ENCODE measurements at regions not wholly inside any gene's neighbourhood (a gene's known extent, or its start where the extent isn't known, plus 50 kb on each side); places are given as distances from the start of the nearest gene placed in this dataset.

DNA sequence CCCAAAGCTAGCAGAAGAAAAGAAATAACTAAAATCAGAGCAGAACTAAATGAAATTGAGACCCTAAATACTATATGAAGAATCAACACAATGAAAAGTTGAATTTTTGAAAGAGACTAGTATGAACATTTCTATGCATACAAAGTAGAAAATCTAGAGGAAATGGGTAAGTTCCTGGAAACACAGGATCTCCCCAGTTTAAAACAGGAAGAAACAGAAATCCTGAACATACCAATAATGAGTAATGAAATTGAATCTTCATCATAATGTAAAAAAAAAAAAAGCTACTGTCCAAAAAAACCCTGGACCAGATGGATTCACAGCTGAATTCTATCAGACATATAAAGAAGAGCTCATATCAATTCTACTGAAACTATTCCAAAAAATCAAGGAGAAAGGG, 233.5 kb downstream of the PLPP3 start:
- H3K27me3 Mint-ChIP-seq (ENCODE audit: insufficient read depth): peaks cover 2% of the 10 kb centered on the region
- H3K9me3 Mint-ChIP-seq: no peaks in the 10 kb centered on the region
- intact Hi-C loops (cut with micrococcal nuclease): no loop called here

DNA sequence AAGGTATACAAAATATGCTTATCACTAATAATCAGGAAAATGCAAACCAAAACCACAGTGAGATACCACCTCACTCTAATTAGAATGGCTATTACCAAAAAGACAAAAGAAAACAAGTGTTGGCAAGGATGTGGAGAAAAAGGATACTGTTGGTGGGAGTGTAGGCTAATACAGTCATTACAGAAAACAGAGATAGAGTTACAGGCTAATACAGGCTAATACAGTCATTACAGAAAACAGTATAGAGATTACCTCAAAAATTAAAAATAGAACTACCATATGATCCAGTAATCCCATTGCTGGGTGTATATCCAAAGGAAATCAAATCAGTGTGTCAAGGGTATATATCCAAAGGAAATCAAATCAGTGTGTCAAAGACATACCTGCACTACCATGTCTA, 238.4 kb downstream of the PLPP3 start:
- intact Hi-C loops (cut with micrococcal nuclease): no loop called here
- H3K27me3 Mint-ChIP-seq (ENCODE audit: insufficient read depth): peaks cover 2% of the 10 kb centered on the region
- H3K9me3 Mint-ChIP-seq: no peaks in the 10 kb centered on the region
- H3K36me3 Mint-ChIP-seq (ENCODE audit: low read depth): no peaks in the 10 kb centered on the region
- H3K4me3 Mint-ChIP-seq: no peak overlapping the region
- no peaks in the 10 kb centered on the region for H3K4me1 Mint-ChIP-seq (ENCODE audit: low read depth)
- DNase-seq (ENCODE audit: low spot score): no peak
- no peak overlapping the region for H3K27ac Mint-ChIP-seq

More for the DNA sequence above, 233.5 kb downstream of the PLPP3 start:
- DNase-seq (ENCODE audit: low spot score): no peak
- Mint-ChIP-seq H3K36me3 (ENCODE audit: low read depth) (no peaks in the 10 kb centered on the region), H3K4me1 (ENCODE audit: low read depth) (no peaks in the 10 kb centered on the region), H3K4me3 (no peak overlapping the region), H3K27ac (no peak overlapping the region)

DNA sequence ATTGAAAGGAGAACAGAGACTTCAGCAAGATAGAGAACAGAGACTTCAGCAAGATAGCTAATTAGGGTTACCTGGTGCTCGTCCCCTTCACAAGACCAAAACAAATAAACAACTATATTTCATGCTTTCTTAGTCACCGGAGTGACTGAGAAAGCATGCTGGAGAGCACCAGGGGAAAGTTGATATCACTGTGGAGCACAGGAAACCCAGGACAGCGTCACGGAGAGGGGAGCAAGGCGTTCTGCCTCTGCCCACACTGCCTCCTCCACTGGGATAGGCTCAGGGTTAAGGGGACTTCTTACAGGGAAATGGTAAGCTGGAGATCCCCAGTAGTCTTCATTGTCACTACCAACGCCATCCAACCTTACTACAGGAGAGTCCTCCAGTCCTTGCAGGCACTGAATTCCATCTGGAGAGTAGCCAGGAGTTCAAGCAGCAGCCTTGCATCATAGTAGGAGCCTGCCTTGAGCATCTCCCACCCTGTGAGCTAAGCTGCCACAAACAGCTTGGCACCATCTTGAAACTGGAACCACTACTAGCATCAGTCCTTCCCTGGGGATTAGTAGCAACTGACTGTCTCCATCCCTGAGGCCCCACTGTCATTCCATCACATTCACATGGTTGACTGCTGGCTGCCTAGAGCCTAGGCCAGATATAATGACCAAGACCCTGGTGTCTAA, 239.4 kb downstream of the PLPP3 start:
- no peak overlapping the region for H3K4me3 Mint-ChIP-seq
- no peaks in the 10 kb centered on the region for H3K4me1 Mint-ChIP-seq (ENCODE audit: low read depth)
- no peaks in the 10 kb centered on the region for H3K27me3 Mint-ChIP-seq (ENCODE audit: insufficient read depth)
- DNase-seq (ENCODE audit: low spot score): no peak
- no peak overlapping the region for H3K27ac Mint-ChIP-seq
- intact Hi-C loops (cut with micrococcal nuclease): no loop called here
- no peaks in the 10 kb centered on the region for H3K36me3 Mint-ChIP-seq (ENCODE audit: low read depth)
- H3K9me3 Mint-ChIP-seq: no peaks in the 10 kb centered on the region

DNA sequence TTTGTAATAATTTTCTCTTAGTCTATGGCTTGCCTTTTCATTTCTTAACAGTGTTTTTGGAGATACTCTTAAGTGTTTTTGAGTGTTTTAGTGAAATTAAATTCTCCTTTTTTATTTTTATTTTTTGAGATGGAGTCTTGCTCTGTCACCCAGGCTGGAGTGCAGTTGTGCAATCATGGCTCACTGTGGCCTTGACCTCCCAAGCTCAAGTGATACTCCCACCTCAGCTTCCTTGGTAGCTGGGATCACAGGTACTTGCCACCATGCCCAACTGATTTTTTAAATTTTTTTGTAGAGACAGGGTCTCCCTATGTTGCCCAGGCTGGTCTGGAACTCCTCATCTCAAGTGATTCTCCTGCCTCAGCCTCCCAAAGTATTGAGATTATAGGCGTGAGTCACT, 240.3 kb downstream of the PLPP3 start:
- no peaks in the 10 kb centered on the region for H3K27me3 Mint-ChIP-seq (ENCODE audit: insufficient read depth)
- H3K27ac Mint-ChIP-seq: no peak overlapping the region
- H3K36me3 Mint-ChIP-seq (ENCODE audit: low read depth): no peaks in the 10 kb centered on the region
- no peak overlapping the region for H3K4me3 Mint-ChIP-seq
- H3K9me3 Mint-ChIP-seq: no peaks in the 10 kb centered on the region
- intact Hi-C loops (cut with micrococcal nuclease): no loop called here
- no peaks in the 10 kb centered on the region for H3K4me1 Mint-ChIP-seq (ENCODE audit: low read depth)
- DNase-seq (ENCODE audit: low spot score): no peak

DNA sequence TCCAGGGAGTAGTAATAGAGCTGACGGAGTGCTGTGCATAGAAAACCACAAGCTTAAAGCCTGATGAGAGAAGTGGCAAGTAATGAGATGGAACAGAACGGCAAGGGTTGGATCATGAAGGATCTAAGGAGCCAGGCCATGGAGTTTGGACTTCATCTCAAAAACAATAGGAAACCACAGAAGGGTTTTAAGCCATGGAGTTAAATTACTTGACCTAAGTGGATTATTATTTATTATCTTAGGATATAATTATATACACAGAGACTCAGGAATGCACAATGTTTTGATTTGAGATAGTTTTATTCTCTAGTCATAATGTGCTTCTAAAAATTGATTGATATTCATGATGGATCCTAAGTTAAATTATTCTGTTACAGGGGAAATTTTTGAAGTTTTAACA, 242.4 kb downstream of the PLPP3 start:
- Mint-ChIP-seq H3K27ac (no peak overlapping the region), H3K9me3 (no peaks in the 10 kb centered on the region), H3K36me3 (ENCODE audit: low read depth) (no peaks in the 10 kb centered on the region), H3K4me1 (ENCODE audit: low read depth) (no peaks in the 10 kb centered on the region), H3K4me3 (no peak overlapping the region), H3K27me3 (ENCODE audit: insufficient read depth) (no peaks in the 10 kb centered on the region)
- no peak for DNase-seq (ENCODE audit: low spot score)
- intact Hi-C loops (cut with micrococcal nuclease): no loop called here

DNA sequence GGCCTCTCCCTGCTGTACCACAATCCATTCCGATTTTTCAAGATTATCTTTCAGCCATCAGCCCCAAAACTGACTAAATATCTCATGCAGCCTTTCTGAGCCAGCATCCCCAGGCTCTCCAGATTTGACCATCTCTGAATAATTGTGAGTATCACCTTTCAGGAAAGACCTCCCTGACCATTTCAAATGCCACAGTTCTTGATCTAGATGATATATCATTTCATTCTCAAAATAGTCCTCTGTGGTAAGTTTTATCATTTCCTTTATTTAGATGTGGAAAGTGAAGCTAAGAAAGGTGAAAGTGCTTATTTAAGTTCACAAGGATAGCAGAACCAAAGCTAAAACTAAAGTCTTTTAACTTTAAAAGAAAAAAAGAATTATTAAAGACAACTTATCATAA, 244.0 kb downstream of the PLPP3 start:
- no peaks in the 10 kb centered on the region for H3K36me3 Mint-ChIP-seq (ENCODE audit: low read depth)
- intact Hi-C loops (cut with micrococcal nuclease): no loop called here
- no peaks in the 10 kb centered on the region for H3K9me3 Mint-ChIP-seq
- H3K27ac Mint-ChIP-seq: no peak overlapping the region
- no peaks in the 10 kb centered on the region for H3K27me3 Mint-ChIP-seq (ENCODE audit: insufficient read depth)
- no peak for DNase-seq (ENCODE audit: low spot score)
- no peak overlapping the region for H3K4me3 Mint-ChIP-seq
- peaks cover 3% of the 10 kb centered on the region for H3K4me1 Mint-ChIP-seq (ENCODE audit: low read depth)

DNA sequence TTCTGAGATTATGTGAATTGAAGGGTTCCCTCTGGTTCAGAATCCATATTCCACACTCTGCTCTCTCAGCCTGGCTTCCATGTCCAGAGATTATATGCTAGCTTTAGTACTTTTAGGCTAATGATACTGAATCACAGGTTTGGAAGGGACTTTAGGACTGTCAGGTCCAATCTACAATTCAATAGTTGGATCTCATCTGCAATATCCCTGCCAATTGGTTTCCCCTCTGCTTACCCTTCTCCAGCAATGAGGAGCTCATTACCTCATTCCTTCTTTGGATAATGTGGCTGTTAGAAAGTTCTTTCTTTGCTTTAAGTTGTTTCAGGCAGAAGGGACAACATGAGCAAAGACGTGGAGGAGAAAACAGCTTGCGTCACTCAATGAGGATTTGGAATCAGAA, 245.3 kb downstream of the PLPP3 start:
- intact Hi-C loops (cut with micrococcal nuclease): no loop called here

DNA sequence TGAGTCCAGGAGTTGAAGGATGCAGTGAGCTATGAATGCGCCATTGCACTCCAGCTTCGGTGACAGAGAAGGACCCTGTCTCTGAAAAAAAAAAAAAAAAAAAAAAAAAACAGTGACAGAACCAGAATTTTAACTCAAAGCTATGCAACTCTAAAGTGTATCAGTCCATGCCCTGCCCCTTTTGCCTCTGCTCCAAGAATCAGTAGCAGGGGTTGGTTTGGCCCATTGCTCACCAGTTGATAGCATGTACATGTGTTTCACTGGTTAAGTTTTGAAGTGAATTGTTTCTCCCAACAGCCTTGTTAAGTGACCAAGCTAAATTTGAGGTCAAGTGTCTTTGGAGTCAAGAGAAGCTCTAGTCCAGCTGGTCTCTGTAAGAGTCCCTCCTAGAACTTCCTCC, 245.9 kb downstream of the PLPP3 start:
- Mint-ChIP-seq H3K4me1 (ENCODE audit: low read depth) (peaks cover 5% of the 10 kb centered on the region), H3K27me3 (ENCODE audit: insufficient read depth) (no peaks in the 10 kb centered on the region), H3K4me3 (no peak overlapping the region), H3K9me3 (no peaks in the 10 kb centered on the region), H3K36me3 (ENCODE audit: low read depth) (no peaks in the 10 kb centered on the region), H3K27ac (no peak overlapping the region)
- no peak for DNase-seq (ENCODE audit: low spot score)
- intact Hi-C loops (cut with micrococcal nuclease): no loop called here

More for the DNA sequence above, 245.3 kb downstream of the PLPP3 start:
- peaks cover 5% of the 10 kb centered on the region for H3K4me1 Mint-ChIP-seq (ENCODE audit: low read depth)
- no peaks in the 10 kb centered on the region for H3K9me3 Mint-ChIP-seq
- H3K27me3 Mint-ChIP-seq (ENCODE audit: insufficient read depth): no peaks in the 10 kb centered on the region
- no peak overlapping the region for H3K4me3 Mint-ChIP-seq
- H3K27ac Mint-ChIP-seq: no peak overlapping the region
- DNase-seq (ENCODE audit: low spot score): no peak
- no peaks in the 10 kb centered on the region for H3K36me3 Mint-ChIP-seq (ENCODE audit: low read depth)

DNA sequence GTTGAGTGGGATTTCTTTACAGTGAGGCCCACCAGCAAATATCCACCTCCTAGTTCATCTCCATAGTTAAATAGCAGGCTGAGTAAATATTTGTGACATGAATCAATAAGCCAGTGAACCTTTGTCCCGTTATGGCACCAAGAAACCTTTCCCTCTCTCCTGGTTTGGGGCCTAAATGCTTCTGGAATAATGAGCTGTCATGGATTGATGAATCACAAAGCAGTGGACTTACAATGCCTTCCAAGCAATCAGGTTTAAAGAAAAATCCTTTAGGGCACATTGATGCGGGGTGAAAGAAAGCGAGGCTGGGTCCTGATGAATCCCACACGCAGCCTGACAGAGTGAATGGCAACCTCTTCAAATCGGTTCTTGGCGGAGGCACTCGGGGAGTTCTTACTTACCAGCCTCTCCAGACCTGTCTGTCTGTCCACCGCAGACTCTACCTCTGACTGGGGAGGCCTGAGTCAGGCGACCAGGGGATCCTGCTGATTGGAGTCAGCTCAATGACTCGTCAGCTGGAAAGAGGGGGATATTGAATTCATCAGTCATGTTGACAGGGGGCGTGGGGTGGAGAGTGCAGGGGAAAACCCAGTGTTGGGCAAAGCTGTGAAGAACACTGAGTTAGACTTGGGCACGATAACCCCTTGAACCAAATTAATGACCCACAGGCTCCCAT, 247.3 kb downstream of the PLPP3 start:
- Mint-ChIP-seq H3K4me1 (ENCODE audit: low read depth) (peaks cover 5% of the 10 kb centered on the region), H3K4me3 (no peak overlapping the region), H3K9me3 (no peaks in the 10 kb centered on the region), H3K27me3 (ENCODE audit: insufficient read depth) (no peaks in the 10 kb centered on the region), H3K27ac (no peak overlapping the region), H3K36me3 (ENCODE audit: low read depth) (no peaks in the 10 kb centered on the region)
- intact Hi-C loops (cut with micrococcal nuclease): no loop called here
- DNase-seq (ENCODE audit: low spot score): no peak

DNA sequence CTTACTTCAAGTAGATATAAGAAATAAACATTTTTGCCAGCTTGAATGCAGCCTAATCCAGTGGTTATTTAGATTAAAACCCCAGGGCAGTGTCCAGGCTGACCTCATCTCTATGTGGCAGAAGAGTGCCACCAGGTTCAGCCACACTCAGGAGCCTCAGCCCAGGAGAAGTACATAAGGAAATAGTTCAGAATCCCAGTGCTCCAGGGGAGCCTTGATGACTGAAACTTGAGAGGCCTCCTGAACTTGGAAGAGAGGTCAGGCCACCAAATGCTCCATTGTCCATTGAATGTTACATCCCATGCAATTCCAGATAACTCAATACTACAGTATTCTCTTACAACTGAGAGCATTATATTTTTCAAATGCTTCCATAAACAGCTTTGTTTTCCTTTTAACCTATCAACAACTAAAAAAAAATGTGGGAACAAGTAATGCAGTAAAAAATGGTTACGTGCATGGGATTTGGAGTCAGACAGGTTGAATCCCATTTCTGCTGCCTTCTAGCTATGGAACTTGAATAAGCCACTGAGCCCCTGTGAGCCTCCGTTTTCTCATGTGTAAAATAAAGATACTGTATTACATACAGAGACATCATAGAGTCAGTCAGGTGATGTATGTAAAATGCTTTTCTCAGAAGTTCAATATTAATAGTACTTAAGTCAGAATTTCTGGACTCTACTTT, 248.0 kb downstream of the PLPP3 start:
- intact Hi-C loops (cut with micrococcal nuclease): no loop called here
- H3K27me3 Mint-ChIP-seq (ENCODE audit: insufficient read depth): no peaks in the 10 kb centered on the region
- no peaks in the 10 kb centered on the region for H3K9me3 Mint-ChIP-seq
- H3K27ac Mint-ChIP-seq: no peak overlapping the region
- no peaks in the 10 kb centered on the region for H3K36me3 Mint-ChIP-seq (ENCODE audit: low read depth)
- DNase-seq (ENCODE audit: low spot score): no peak
- no peak overlapping the region for H3K4me3 Mint-ChIP-seq
- peaks cover 5% of the 10 kb centered on the region for H3K4me1 Mint-ChIP-seq (ENCODE audit: low read depth)

DNA sequence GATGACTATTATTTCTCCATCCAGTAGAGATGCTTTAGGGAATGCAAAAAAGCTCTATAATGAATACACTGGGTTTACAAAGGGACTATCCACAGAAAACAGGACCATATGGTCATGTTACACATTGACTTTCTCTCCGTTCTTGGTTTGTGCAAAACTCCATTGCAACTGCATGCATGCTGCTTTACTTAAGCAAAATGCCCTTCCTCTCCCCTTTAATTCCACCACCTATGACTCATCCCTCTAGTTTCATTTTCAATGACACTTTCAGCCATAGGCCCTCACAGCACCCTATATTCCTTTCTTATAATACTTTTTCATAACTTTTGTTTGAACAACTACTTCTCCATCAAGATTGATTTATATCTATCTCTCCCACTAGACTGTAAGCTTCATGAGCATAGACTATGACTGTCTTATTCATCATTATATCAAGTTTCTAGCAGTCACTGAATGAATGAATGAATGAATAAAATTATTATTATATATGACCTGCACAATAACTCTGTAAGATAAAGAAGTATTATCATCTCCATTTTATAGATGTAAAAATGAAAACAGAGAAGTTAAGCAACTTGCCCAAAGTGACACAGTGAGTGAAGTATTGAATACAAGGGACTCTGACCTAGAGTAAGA, 248.9 kb downstream of the PLPP3 start:
- intact Hi-C loops (cut with micrococcal nuclease): no loop called here
- H3K9me3 Mint-ChIP-seq: no peaks in the 10 kb centered on the region
- no peaks in the 10 kb centered on the region for H3K36me3 Mint-ChIP-seq (ENCODE audit: low read depth)
- DNase-seq (ENCODE audit: low spot score): no peak
- H3K27me3 Mint-ChIP-seq (ENCODE audit: insufficient read depth): no peaks in the 10 kb centered on the region
- peaks cover 5% of the 10 kb centered on the region for H3K4me1 Mint-ChIP-seq (ENCODE audit: low read depth)
- no peak overlapping the region for H3K27ac Mint-ChIP-seq
- no peak overlapping the region for H3K4me3 Mint-ChIP-seq

DNA sequence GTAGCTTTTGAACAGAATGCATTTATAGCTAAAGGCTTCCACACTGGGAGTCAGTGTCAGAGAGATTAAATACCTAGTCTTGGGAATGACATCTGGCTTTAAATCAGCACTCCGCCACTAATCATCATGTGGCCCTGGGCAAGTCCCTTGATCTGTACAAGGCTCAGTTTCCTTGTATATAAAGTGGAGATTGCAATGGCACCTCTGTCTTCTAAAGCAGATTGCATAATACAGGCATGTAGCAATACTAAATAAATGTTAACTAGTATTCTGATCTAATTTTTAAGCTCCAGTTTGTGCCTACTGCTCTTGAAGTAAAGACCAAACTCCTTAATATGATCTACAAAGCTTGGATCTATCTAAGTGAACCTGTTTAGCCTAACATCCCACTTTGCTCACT, 249.4 kb downstream of the PLPP3 start:
- Mint-ChIP-seq H3K4me1 (ENCODE audit: low read depth) (peaks cover 5% of the 10 kb centered on the region), H3K27ac (no peak overlapping the region), H3K9me3 (no peaks in the 10 kb centered on the region), H3K27me3 (ENCODE audit: insufficient read depth) (no peaks in the 10 kb centered on the region), H3K4me3 (no peak overlapping the region), H3K36me3 (ENCODE audit: low read depth) (no peaks in the 10 kb centered on the region)
- intact Hi-C loops (cut with micrococcal nuclease): no loop called here
- DNase-seq (ENCODE audit: low spot score): no peak

DNA sequence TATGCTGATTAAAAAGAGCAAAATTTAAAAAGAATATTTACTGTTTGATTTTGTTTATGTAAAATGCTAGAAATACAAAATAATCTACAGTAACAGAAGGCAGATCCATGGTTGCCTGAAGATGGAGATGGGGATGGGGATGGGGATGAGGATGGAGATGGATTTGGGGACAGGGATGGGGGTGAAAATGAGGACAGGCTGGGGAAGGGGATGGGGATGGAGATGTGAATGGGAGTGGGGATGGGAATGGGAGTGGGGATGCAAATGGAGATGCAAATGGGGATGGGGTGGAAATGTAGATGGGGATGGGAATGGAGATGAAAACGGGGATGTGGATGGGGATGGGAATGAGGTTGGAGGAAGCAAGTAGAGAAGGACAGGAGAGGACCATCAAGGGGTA, 252.2 kb downstream of the PLPP3 start:
- Mint-ChIP-seq H3K9me3 (no peaks in the 10 kb centered on the region), H3K4me1 (ENCODE audit: low read depth) (peaks cover 5% of the 10 kb centered on the region), H3K4me3 (no peak overlapping the region), H3K36me3 (ENCODE audit: low read depth) (no peaks in the 10 kb centered on the region), H3K27me3 (ENCODE audit: insufficient read depth) (no peaks in the 10 kb centered on the region), H3K27ac (no peak overlapping the region)
- intact Hi-C loops (cut with micrococcal nuclease): no loop called here
- DNase-seq (ENCODE audit: low spot score): no peak
